HEK293 (cell line): ENCODE measurements at regions not wholly inside any gene's neighbourhood (a gene's known extent, or its start where the extent isn't known, plus 50 kb on each side); places are given as distances from the start of the nearest gene placed in this dataset.
A peak's percentile ranks its signal among the peaks of the same experiment; 100 is the strongest.

Source experiments
- AEBP2 ChIP-seq: fragments of 450-650 bp; formaldehyde crosslinking; IDR thresholded peaks from 2 replicates; pipeline ENCODE4 v1.5.1; 2016; ENCODE audit warnings: missing biosample characterization, missing genetic modification characterization, borderline replicate concordance
- EGR2 ChIP-seq: fragments of 450-650 bp; formaldehyde crosslinking; IDR thresholded peaks from 2 replicates; pipeline ENCODE4 v1.5.1; 2016; ENCODE audit warnings: low read depth, missing biosample characterization, missing genetic modification characterization
- HOXA7 ChIP-seq: sonication (generic); formaldehyde crosslinking; IDR thresholded peaks from 2 replicates; pipeline ENCODE4 v1.8.1; 2022; ENCODE audit warnings: missing genetic modification reagents, borderline replicate concordance
- KLF7 ChIP-seq: fragments of 450-650 bp; formaldehyde crosslinking; IDR thresholded peaks from 2 replicates; pipeline ENCODE4 v1.5.1; 2016; ENCODE audit warnings: missing biosample characterization, missing genetic modification characterization, borderline replicate concordance
- MZF1 ChIP-seq: fragments of 450-650 bp; formaldehyde crosslinking; IDR thresholded peaks from 2 replicates; pipeline ENCODE4 v1.5.1; 2017; ENCODE audit warnings: missing biosample characterization, missing genetic modification characterization, borderline replicate concordance
- PRDM2 ChIP-seq: fragments of 450-650 bp; formaldehyde crosslinking; IDR thresholded peaks from 2 replicates; pipeline ENCODE4 v1.5.1; 2016; ENCODE audit warnings: missing biosample characterization, missing genetic modification characterization, borderline replicate concordance
- SP3 ChIP-seq: fragments of 450-650 bp; formaldehyde crosslinking; IDR thresholded peaks from 2 replicates; pipeline ENCODE4 v1.5.1; 2016; ENCODE audit warnings: missing biosample characterization, missing genetic modification characterization
- ZFP3 ChIP-seq: fragments of 450-650 bp; formaldehyde crosslinking; IDR thresholded peaks from 2 replicates; pipeline ENCODE4 v1.5.1; 2016; ENCODE audit warnings: low read depth, missing biosample characterization, missing genetic modification characterization
- ZIC2 ChIP-seq: fragments of 450-650 bp; formaldehyde crosslinking; IDR thresholded peaks from 2 replicates; pipeline ENCODE4 v1.5.1; 2016; ENCODE audit warnings: missing biosample characterization, missing genetic modification characterization
- ZNF146 ChIP-seq: fragments of 450-650 bp; formaldehyde crosslinking; IDR thresholded peaks from 2 replicates; pipeline ENCODE4 v1.5.1; 2016; ENCODE audit warnings: missing biosample characterization, missing genetic modification characterization
- ZNF157 ChIP-seq: fragments of 450-650 bp; formaldehyde crosslinking; IDR thresholded peaks from 2 replicates; pipeline ENCODE4 v1.5.1; 2016; ENCODE audit warnings: missing biosample characterization, missing genetic modification characterization
- ZNF184 ChIP-seq: fragments of 450-650 bp; IDR thresholded peaks from 2 replicates; pipeline ENCODE4 v1.5.1; 2018; ENCODE audit warnings: missing biosample characterization, mild to moderate bottlenecking, missing genetic modification characterization
- ZNF2 ChIP-seq: fragments of 450-650 bp; formaldehyde crosslinking; IDR thresholded peaks from 2 replicates; pipeline ENCODE4 v1.5.1; 2016; ENCODE audit warnings: missing biosample characterization, missing genetic modification characterization
- ZNF23 ChIP-seq: fragments of 450-650 bp; formaldehyde crosslinking; IDR thresholded peaks from 2 replicates; pipeline ENCODE4 v1.5.1; 2016; ENCODE audit warnings: missing biosample characterization, missing genetic modification characterization, borderline replicate concordance
- ZNF24 ChIP-seq: fragments of 450-650 bp; formaldehyde crosslinking; IDR thresholded peaks from 2 replicates; pipeline ENCODE4 v1.5.1; 2016; ENCODE audit warnings: missing biosample characterization, missing genetic modification characterization
- ZNF274 ChIP-seq, 2 experiments: fragments of 200-500 bp in 1 of 2; fragments of 450-650 bp in 1 of 2; sonication (Bioruptor generic) in 1 of 2; formaldehyde crosslinking in 1 of 2; IDR thresholded peaks; 2 replicates each; pipeline versions ENCODE4 v1.5.1 to v1.6.1; 2014 to 2016; ENCODE audit warnings: borderline replicate concordance in 1 of 2, inconsistent platforms in 1 of 2, low read length in 1 of 2, missing biosample characterization in 1 of 2, missing genetic modification characterization in 1 of 2
- ZNF335 ChIP-seq: fragments of 450-650 bp; formaldehyde crosslinking; conservative IDR thresholded peaks from 2 replicates; pipeline ENCODE4 v1.5.1; 2016; ENCODE audit warnings: missing biosample characterization, missing genetic modification characterization
- ZNF404 ChIP-seq: fragments of 450-650 bp; formaldehyde crosslinking; IDR thresholded peaks from 2 replicates; pipeline ENCODE4 v1.5.1; 2017; ENCODE audit warnings: missing biosample characterization, missing genetic modification characterization
- ZNF416 ChIP-seq: fragments of 450-650 bp; formaldehyde crosslinking; IDR thresholded peaks from 2 replicates; pipeline ENCODE4 v1.5.1; 2016; ENCODE audit warnings: missing biosample characterization, missing genetic modification characterization
- ZNF423 ChIP-seq: fragments of 450-650 bp; formaldehyde crosslinking; IDR thresholded peaks from 2 replicates; pipeline ENCODE4 v1.5.1; 2016; ENCODE audit warnings: missing biosample characterization, missing genetic modification characterization
- ZNF449 ChIP-seq: fragments of 450-650 bp; formaldehyde crosslinking; IDR thresholded peaks from 2 replicates; pipeline ENCODE4 v1.5.1; 2017; ENCODE audit warnings: missing biosample characterization, mild to moderate bottlenecking, missing genetic modification characterization, moderate library complexity
- ZNF585B ChIP-seq: fragments of 450-650 bp; formaldehyde crosslinking; IDR thresholded peaks from 2 replicates; pipeline ENCODE4 v1.5.1; 2016; ENCODE audit warnings: missing biosample characterization, missing genetic modification characterization
- ZNF621 ChIP-seq: fragments of 450-650 bp; formaldehyde crosslinking; IDR thresholded peaks from 2 replicates; pipeline ENCODE4 v1.5.1; 2017; ENCODE audit warnings: missing biosample characterization, missing genetic modification characterization
- ZNF658 ChIP-seq: fragments of 450-650 bp; formaldehyde crosslinking; IDR thresholded peaks from 2 replicates; pipeline ENCODE4; 2016; ENCODE audit warnings: missing biosample characterization, missing genetic modification characterization
- ZNF692 ChIP-seq: fragments of 450-650 bp; formaldehyde crosslinking; IDR thresholded peaks from 2 replicates; pipeline ENCODE4 v1.5.1; 2016; ENCODE audit warnings: missing biosample characterization, missing genetic modification characterization
- ZNF791 ChIP-seq: fragments of 450-650 bp; formaldehyde crosslinking; IDR thresholded peaks from 2 replicates; pipeline ENCODE4 v1.5.1; 2016; ENCODE audit warnings: missing biosample characterization, missing genetic modification characterization
- ZSCAN4 ChIP-seq: fragments of 450-650 bp; formaldehyde crosslinking; IDR thresholded peaks from 2 replicates; pipeline ENCODE4 v1.5.1; 2017; ENCODE audit warnings: missing biosample characterization, missing genetic modification characterization
- ZXDB ChIP-seq: fragments of 450-650 bp; formaldehyde crosslinking; IDR thresholded peaks from 2 replicates; pipeline ENCODE4 v1.5.1; 2016; ENCODE audit warnings: missing biosample characterization, missing genetic modification characterization

GRCh38 chr9:87140605-87141109, 193.4 kb upstream of the GAS1 start (continued):
- TF ChIP-seq ZSCAN4 (tag by site-specific recombination) = no peak
- TF ChIP-seq ZNF184 (tag by site-specific recombination) = peak; percentile 61
- no peak for TF ChIP-seq ZNF404
- TF ChIP-seq MZF1 (tag by site-specific recombination) = peak; percentile 74; the same call in 1 of the 2 replicates
- TF ChIP-seq ZNF658 (tag by site-specific recombination) = no peak
- no peak for TF ChIP-seq ZNF621
- TF ChIP-seq AEBP2 (tag by site-specific recombination) = no peak
- TF ChIP-seq ZNF449 (tag by site-specific recombination) = peak; percentile 40; the same call in 1 of the 2 replicates
- TF ChIP-seq ZNF692 (tag by site-specific recombination) = peak; percentile 48; the same call in 1 of the 2 replicates
- TF ChIP-seq ZNF274 (IDR thresholded peaks at IDR 0.05; ENCODE audit: low read length) = no peak
- TF ChIP-seq ZNF274 (tag by site-specific recombination; IDR thresholded peaks at IDR 0.05; ENCODE audit: borderline replicate concordance) = no peak
- 0 out of 2 replicates have a peak, but pooled peaks have one; percentile 13 for TF ChIP-seq SP3 (tag by site-specific recombination)
- TF ChIP-seq ZNF23 (tag by site-specific recombination) = no peak
- peak; percentile 51; the same call in 1 of the 2 replicates for TF ChIP-seq ZXDB (tag by site-specific recombination)
- no peak for TF ChIP-seq HOXA7 (CRISPR knock-in tag)
- TF ChIP-seq EGR2 (tag by site-specific recombination) = peak; percentile 51; the same call in 1 of the 2 replicates
- TF ChIP-seq ZNF791 (tag by site-specific recombination) = no peak
- no peak for TF ChIP-seq KLF7 (tag by site-specific recombination)
- peak; percentile 85; the same call in 1 of the 2 replicates for TF ChIP-seq ZNF423 (tag by site-specific recombination)
- no peak for TF ChIP-seq PRDM2 (tag by site-specific recombination)
- no peak for TF ChIP-seq ZNF585B (tag by site-specific recombination)
- peak; percentile 96 for TF ChIP-seq ZNF24 (tag by site-specific recombination)
- 0 out of 2 replicates have a peak, but pooled peaks have one; percentile 42 for TF ChIP-seq ZNF2 (tag by site-specific recombination)
- no peak for TF ChIP-seq ZNF416 (tag by site-specific recombination)
- no peak for TF ChIP-seq ZNF146 (tag by site-specific recombination)
- TF ChIP-seq ZNF157 (tag by site-specific recombination) = no peak
- TF ChIP-seq ZIC2 (tag by site-specific recombination) = peak; percentile 99
- TF ChIP-seq ZNF335 = peak; percentile 44; the same call in 1 of the 2 replicates
- TF ChIP-seq ZFP3 = peak; percentile 81
